SK-N-SH (cell line): ENCODE measurements at regions not wholly inside any gene's neighbourhood (a gene's known extent, or its start where the extent isn't known, plus 50 kb on each side); places are given as distances from the start of the nearest gene placed in this dataset.

Experiments used
- CTCF ChIA-PET: fragments of 300-600, 350-600 bp; formaldehyde crosslinking; extraction: SDS; loops from one replicate; lab custom pipeline; 2021; lab: Yijun Ruan, JAX
- POLR2A ChIA-PET: fragments of 350-600 bp; sonication (Branson Sonifier 250); formaldehyde crosslinking; extraction: SDS; loops from one replicate; lab custom pipeline; 2020; ENCODE audit warnings: antibody characterized with exemption, inconsistent platforms; lab: Yijun Ruan, JAX
- DNase-seq: peaks from one replicate; pipeline ENCODE4 v3.0.0; 2012
- H2AFZ ChIP-seq: fragments of 200-600 bp; sonication (generic); 2 replicates; pipeline ENCODE4 v1.8.1; 2016; ENCODE audit warnings: antibody characterized with exemption, mild to moderate bottlenecking, low read depth
- H3F3A ChIP-seq: fragments of 200-600 bp; sonication (generic); replicated peaks from 2 replicates; pipeline ENCODE3; 2016; ENCODE audit warnings: antibody characterized with exemption, mild to moderate bottlenecking; ENCODE audit not compliant: insufficient read depth
- H3K27ac ChIP-seq, 2 experiments: fragments of 200-500 bp in 1 of 2; fragments of 200-600 bp in 1 of 2; sonication (Bioruptor generic) in 1 of 2; sonication (generic), shearing (Covaris generic) in 1 of 2; 2 replicates each; pipeline versions ENCODE4 v1.5.1 to v1.6.1; 2014 to 2016; ENCODE audit warnings: low read depth in 2 of 2, inconsistent platforms in 1 of 2, low read length in 1 of 2, mild to moderate bottlenecking in 1 of 2, mixed read lengths in 1 of 2
- H3K27me3 ChIP-seq: fragments of 200-600 bp; sonication (generic), shearing (Covaris generic); 2 replicates; pipeline ENCODE4 v1.6.1; 2016; ENCODE audit warnings: mixed run types; ENCODE audit not compliant: insufficient read depth
- H3K36me3 ChIP-seq, 2 experiments: fragments of 200-500 bp in 1 of 2; fragments of 200-600 bp in 1 of 2; sonication (Bioruptor generic) in 1 of 2; sonication (generic) in 1 of 2; replicated peaks in 1 of 2; 2 replicates each; pipeline versions ENCODE3 to v1.5.1; 2014 to 2016; ENCODE audit warnings: low read length in 1 of 2, mild to moderate bottlenecking in 1 of 2; ENCODE audit not compliant: insufficient read depth in 2 of 2, control insufficient read depth in 1 of 2
- H3K4me1 ChIP-seq, 2 experiments: fragments of 200-500 bp in 1 of 2; fragments of 200-600 bp in 1 of 2; sonication (Bioruptor generic) in 1 of 2; sonication (generic), shearing (Covaris generic) in 1 of 2; 2 replicates each; pipeline versions ENCODE4 v1.5.1 to v1.6.1; 2014 to 2016; ENCODE audit warnings: low read depth in 1 of 2, low read length in 1 of 2, mixed run types in 1 of 2; ENCODE audit not compliant: insufficient read depth in 2 of 2, control insufficient read depth in 1 of 2
- H3K4me2 ChIP-seq: fragments of 200-600 bp; sonication (generic), shearing (Covaris generic); 2 replicates; pipeline ENCODE4 v1.6.1; 2017; ENCODE audit warnings: mixed run types
- H3K4me3 ChIP-seq, 2 experiments: fragments of 200-500 bp in 1 of 2; fragments of 200-600 bp in 1 of 2; sonication (Bioruptor generic) in 1 of 2; sonication (generic), shearing (Covaris generic) in 1 of 2; 2 replicates each; pipeline versions ENCODE4 v1.5.1 to v1.8.1; 2014 to 2016; ENCODE audit warnings: low read depth in 2 of 2, inconsistent platforms in 1 of 2, low read length in 1 of 2, mild to moderate bottlenecking in 1 of 2, mixed read lengths in 1 of 2, moderate library complexity in 1 of 2
- H3K79me2 ChIP-seq: fragments of 200-600 bp; sonication (generic); 2 replicates; pipeline ENCODE4 v1.8.1; 2017; ENCODE audit warnings: mild to moderate bottlenecking; ENCODE audit not compliant: insufficient read depth
- H3K9ac ChIP-seq: fragments of 200-600 bp; sonication (generic); 2 replicates; pipeline ENCODE4 v1.6.1; 2017; ENCODE audit warnings: mixed run types
- H3K9me2 ChIP-seq: fragments of 200-600 bp; sonication (generic); 2 replicates; pipeline ENCODE4 v1.6.1; 2017; ENCODE audit warnings: mixed run types
- H3K9me3 ChIP-seq: fragments of 200-600 bp; sonication (generic); 2 replicates; pipeline ENCODE4 v1.6.1; 2017; ENCODE audit warnings: mixed run types, mild to moderate bottlenecking, moderate library complexity
- H4K20me1 ChIP-seq: fragments of 200-600 bp; sonication (generic); 2 replicates; pipeline ENCODE4 v1.6.1; 2017; ENCODE audit warnings: mild to moderate bottlenecking, mixed run types; ENCODE audit not compliant: insufficient read depth
- CTCF ChIP-seq: fragments of 200-600 bp; sonication (generic); IDR thresholded peaks from 2 replicates; pipeline ENCODE4 v1.6.1; 2017; ENCODE audit warnings: antibody characterized with exemption, mild to moderate bottlenecking, moderate library complexity
- FOXM1 ChIP-seq: IDR thresholded peaks from 2 replicates; pipeline ENCODE4 v1.4.0; 2012; ENCODE audit warnings: low read depth, mild to moderate bottlenecking
- IRF3 ChIP-seq: fragments of 150-350 bp; IDR thresholded peaks from 2 replicates; pipeline ENCODE4 v1.6.1; 2016; ENCODE audit warnings: mild to moderate bottlenecking, low read depth, low read length
- JUND ChIP-seq: IDR thresholded peaks from 2 replicates; pipeline ENCODE4 v1.4.0; 2012
- POLR2AphosphoS5 ChIP-seq: IDR thresholded peaks from 2 replicates; pipeline ENCODE4 v1.6.1; 2012; ENCODE audit warnings: low read depth, low read length
- RFX5 ChIP-seq: IDR thresholded peaks from 2 replicates; pipeline ENCODE4 v1.6.1; 2012; ENCODE audit warnings: mild to moderate bottlenecking, improper control_type of control experiment, low read length
- SIN3A ChIP-seq: IDR thresholded peaks from 2 replicates; pipeline ENCODE4 v1.6.1; 2012; ENCODE audit warnings: low read depth, mild to moderate bottlenecking, low read length, moderate library complexity, borderline replicate concordance
- USF1 ChIP-seq: IDR thresholded peaks from 2 replicates; pipeline ENCODE4 v1.4.0; 2012; ENCODE audit warnings: low read depth, borderline replicate concordance
- WGBS: methylation state at CpG from one replicate; pipeline ENCODE4 v1.1.6; 2017; ENCODE audit warnings: low lambda C conversion rate; 5-methylcytosine and 5-hydroxymethylcytosine counted together
- TF ChIP-seq, protein P1 (sequence below): fragments of 150-350 bp; IDR thresholded peaks from 2 replicates; pipeline ENCODE4 v1.6.1; 2017; ENCODE audit warnings: antibody characterized with exemption, low read length, low read depth, borderline replicate concordance

- TF ChIP-seq, protein P1, sequence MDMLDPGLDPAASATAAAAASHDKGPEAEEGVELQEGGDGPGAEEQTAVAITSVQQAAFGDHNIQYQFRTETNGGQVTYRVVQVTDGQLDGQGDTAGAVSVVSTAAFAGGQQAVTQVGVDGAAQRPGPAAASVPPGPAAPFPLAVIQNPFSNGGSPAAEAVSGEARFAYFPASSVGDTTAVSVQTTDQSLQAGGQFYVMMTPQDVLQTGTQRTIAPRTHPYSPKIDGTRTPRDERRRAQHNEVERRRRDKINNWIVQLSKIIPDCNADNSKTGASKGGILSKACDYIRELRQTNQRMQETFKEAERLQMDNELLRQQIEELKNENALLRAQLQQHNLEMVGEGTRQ, result no peak
- TF ChIP-seq POLR2AphosphoS5 (no peak), USF1 (no peak), RFX5 (no peak), JUND (no peak), SIN3A (no peak), FOXM1 (no peak), CTCF (no peak)
- WGBS, result 37% methylated on average over 4 of the region's 4 CpGs
- H3K79me2 ChIP-seq, result no peaks in the 10 kb centered on the region
- no peaks in the 10 kb centered on the region for H3K36me3 ChIP-seq
- H3K9me2 ChIP-seq, result no peaks in the 10 kb centered on the region
- no peaks in the 10 kb centered on the region for H3K27me3 ChIP-seq
- DNase-seq, result no peak
- no peaks in the 10 kb centered on the region for H3K4me1 ChIP-seq
- no peaks in the 10 kb centered on the region for H3K9me3 ChIP-seq
- H3F3A ChIP-seq, result no peaks in the 10 kb centered on the region
- H4K20me1 ChIP-seq, result no peaks in the 10 kb centered on the region
- no peak overlapping the region for H3K9ac ChIP-seq
- H3K4me3 ChIP-seq, result no peak overlapping the region
- H3K27ac ChIP-seq, result no peak overlapping the region
- CTCF ChIA-PET, result interaction anchor here (1.0 to 1.5 kb wide), 2 partner anchors 13 to 227 kb away, joined by 3 to 4 read pairs; no protein-coding TSS in a partner anchor
- H3K4me2 ChIP-seq, result no peak overlapping the region
- POLR2A ChIA-PET, result no interaction called here
- H2AFZ ChIP-seq, result no peak overlapping the region
These were observed 75.1 kb upstream of the SLC7A11 start for GRCh38 chr4:138317175-138317748.

GRCh38 chr4:138312536-138312911 is 70.4 kb upstream of the SLC7A11 start:
- H2AFZ ChIP-seq, result no peak overlapping the region
- no peaks in the 10 kb centered on the region for H3F3A ChIP-seq
- TF ChIP-seq IRF3, result no peak
- DNase-seq, result no peak
- no peak overlapping the region for H3K4me2 ChIP-seq
- no peak overlapping the region for H3K4me3 ChIP-seq
- WGBS, result 100% methylated on average over 1 of the region's 1 CpG
- H3K27me3 ChIP-seq, result no peaks in the 10 kb centered on the region
- CTCF ChIA-PET, result no interaction called here
- no peaks in the 10 kb centered on the region for H3K9me2 ChIP-seq
- H3K9me3 ChIP-seq, result no peaks in the 10 kb centered on the region
- no peaks in the 10 kb centered on the region for H4K20me1 ChIP-seq
- no peaks in the 10 kb centered on the region; a peak in 2 of 4 replicates for H3K4me1 ChIP-seq
- no peak overlapping the region for H3K9ac ChIP-seq
- no peak overlapping the region for H3K27ac ChIP-seq
- H3K36me3 ChIP-seq, result no peaks in the 10 kb centered on the region
- POLR2A ChIA-PET, result no interaction called here
- no peaks in the 10 kb centered on the region for H3K79me2 ChIP-seq
